Panc1 (cell line): ENCODE measurements at regions not wholly inside any gene's neighbourhood (a gene's known extent, or its start where the extent isn't known, plus 50 kb on each side); places are given as distances from the start of the nearest gene placed in this dataset.

Source experiments
- ATAC-seq: fragments of 200-7000 bp; cut with Tn5 transposase; 2 replicates; pipeline ENCODE4 v1.9.1; 2020; ENCODE audit warnings: mild to moderate bottlenecking, moderate library complexity
- BruUV-seq: library from RNA; stranded (reverse); fragments of 400-500 nt; replicated peaks from 2 replicates; lab custom pipeline; 2021; lab: Mats Ljungman, UMichigan
- CTCF ChIA-PET: fragments of 300-600 bp; sonication (Branson Sonifier 250); formaldehyde crosslinking; loops from one replicate; lab custom pipeline; 2022; ENCODE audit warnings: antibody characterized with exemption; lab: Charles Lee
- POLR2A ChIA-PET: fragments of 300-600 bp; sonication (Branson Sonifier 250); formaldehyde crosslinking; loops from one replicate; lab custom pipeline; 2022; ENCODE audit warnings: antibody characterized with exemption; lab: Charles Lee
- DNase-seq: peaks from one replicate; pipeline ENCODE4 v3.0.0-alpha.2; 2010; ENCODE audit warnings: low read depth, low spot score
- H3K27ac ChIP-seq: 2 replicates; pipeline ENCODE4 v1.5.1; 2011; ENCODE audit warnings: mild to moderate bottlenecking, low read length, inconsistent platforms
- H3K27me3 ChIP-seq: fragments of 200-500 bp; sonication (Bioruptor generic); 2 replicates; pipeline ENCODE4 v1.6.0; 2014; ENCODE audit warnings: low read length, inconsistent platforms; ENCODE audit not compliant: control insufficient read depth, insufficient read depth
- H3K36me3 ChIP-seq: fragments of 200-500 bp; sonication (Bioruptor generic); 2 replicates; pipeline ENCODE4 v1.5.1; 2014; ENCODE audit warnings: inconsistent platforms, mild to moderate bottlenecking, low read length, moderate library complexity; ENCODE audit not compliant: control insufficient read depth, insufficient read depth
- H3K4me1 ChIP-seq: 2 replicates; pipeline ENCODE4 v1.5.1; 2011; ENCODE audit warnings: inconsistent platforms, mild to moderate bottlenecking, low read length, moderate library complexity; ENCODE audit not compliant: control insufficient read depth, insufficient read depth
- H3K4me3 ChIP-seq, 2 experiments: 2 replicates each; pipeline ENCODE4 v1.5.1; 2011 to 2012; ENCODE audit warnings: low read depth in 2 of 2, low read length in 2 of 2, mild to moderate bottlenecking in 2 of 2, inconsistent platforms in 1 of 2, moderate library complexity in 1 of 2
- H3K9me3 ChIP-seq: fragments of 200-500 bp; sonication (Bioruptor generic); 2 replicates; pipeline ENCODE4 v1.5.1; 2014; ENCODE audit warnings: low read depth, mild to moderate bottlenecking, inconsistent platforms, low read length, moderate library complexity; ENCODE audit not compliant: control insufficient read depth, insufficient read depth
- CTCF ChIP-seq: fragments of 450-650 bp; IDR thresholded peaks from 2 replicates; pipeline ENCODE4 v1.5.1; 2017; ENCODE audit warnings: mild to moderate bottlenecking
- POLR2AphosphoS5 ChIP-seq: IDR thresholded peaks from 2 replicates; pipeline ENCODE4 v1.6.1; 2012; ENCODE audit warnings: mild to moderate bottlenecking, low read depth, low read length, moderate library complexity
- REST ChIP-seq, 2 experiments: IDR thresholded peaks; 2 replicates each; pipeline ENCODE4 v1.6.1; 2011 to 2012; ENCODE audit warnings: low read depth in 2 of 2, control low read depth in 1 of 2, low read length in 1 of 2, mild to moderate bottlenecking in 1 of 2, moderate library complexity in 1 of 2; ENCODE audit not compliant: insufficient read depth in 1 of 2
- SIN3A ChIP-seq: IDR thresholded peaks from 2 replicates; pipeline ENCODE4 v1.6.1; 2012; ENCODE audit warnings: low read depth, mild to moderate bottlenecking, low read length, moderate library complexity, borderline replicate concordance; ENCODE audit not compliant: insufficient read depth
- TCF7L2 ChIP-seq: IDR thresholded peaks from 2 replicates; pipeline ENCODE4 v1.6.1; 2011; ENCODE audit warnings: mild to moderate bottlenecking, low read depth, low read length, inconsistent platforms
- in situ Hi-C: cut with HindIII; loops from 2 replicates; pipeline ENCODE4 v1.10.0; 2016; ENCODE audit warnings: low sequenced_read_pairs, low pct_unique_long_range_greater_than_20kb
- intact Hi-C: fragments of 100-400 bp; cut with micrococcal nuclease; formaldehyde crosslinking; loops from one replicate; pipeline ENCODE4 v1.10.0; 2022; ENCODE audit not compliant: unreplicated experiment

GRCh38 chr16:13298666-13299065, 397.3 kb downstream of the SHISA9 start:
- Histone ChIP-seq H3K4me1 (no peaks in the 10 kb centered on the region), H3K4me3 (no peak overlapping the region), H3K27me3 (no peaks in the 10 kb centered on the region), H3K36me3 (no peaks in the 10 kb centered on the region), H3K9me3 (no peaks in the 10 kb centered on the region), H3K27ac (no peak overlapping the region)
- intact Hi-C loops (no loop called here), in situ Hi-C loops (no loop called here)
- TF ChIP-seq SIN3A (no peak), TCF7L2 (no peak), REST (IDR thresholded peaks at IDR 0.05; ENCODE audit: insufficient read depth in 1 of 2, low read depth in 2 of 2, low read length in 1 of 2) (no peak), CTCF (no peak), POLR2AphosphoS5 (no peak)
- ChIA-PET POLR2A (no interaction called here), CTCF (no interaction called here)
- DNase-seq (no peak), ATAC-seq (no peak)
- BruUV-seq, result no TSS peak

- CTCF ChIA-PET, result no interaction called here
- intact Hi-C loops (no loop called here), in situ Hi-C loops (no loop called here)
- DNase-seq, result no peak
- no peak for ATAC-seq
- Histone ChIP-seq H3K4me3 (no peak overlapping the region), H3K27me3 (no peaks in the 10 kb centered on the region), H3K4me1 (no peaks in the 10 kb centered on the region), H3K36me3 (no peaks in the 10 kb centered on the region), H3K9me3 (no peaks in the 10 kb centered on the region), H3K27ac (no peak overlapping the region)
- POLR2A ChIA-PET, result no interaction called here
- TF ChIP-seq POLR2AphosphoS5 (no peak), REST (IDR thresholded peaks at IDR 0.05; ENCODE audit: insufficient read depth in 1 of 2, low read depth in 2 of 2, low read length in 1 of 2) (no peak), TCF7L2 (no peak), SIN3A (no peak), CTCF (no peak)
- BruUV-seq, result no TSS peak
These were observed 398.9 kb downstream of the SHISA9 start for GRCh38 chr16:13300066-13300840.
